Glomerular visceral epithelial cell (primary cell): ENCODE measurements at regions not wholly inside any gene's neighbourhood (a gene's known extent, or its start where the extent isn't known, plus 50 kb on each side); places are given as distances from the start of the nearest gene placed in this dataset.

Source experiments
- DNase-seq: peaks from one replicate; pipeline ENCODE4 v3.0.0-alpha.2; 2016; ENCODE audit errors: extremely low spot score

DNA sequence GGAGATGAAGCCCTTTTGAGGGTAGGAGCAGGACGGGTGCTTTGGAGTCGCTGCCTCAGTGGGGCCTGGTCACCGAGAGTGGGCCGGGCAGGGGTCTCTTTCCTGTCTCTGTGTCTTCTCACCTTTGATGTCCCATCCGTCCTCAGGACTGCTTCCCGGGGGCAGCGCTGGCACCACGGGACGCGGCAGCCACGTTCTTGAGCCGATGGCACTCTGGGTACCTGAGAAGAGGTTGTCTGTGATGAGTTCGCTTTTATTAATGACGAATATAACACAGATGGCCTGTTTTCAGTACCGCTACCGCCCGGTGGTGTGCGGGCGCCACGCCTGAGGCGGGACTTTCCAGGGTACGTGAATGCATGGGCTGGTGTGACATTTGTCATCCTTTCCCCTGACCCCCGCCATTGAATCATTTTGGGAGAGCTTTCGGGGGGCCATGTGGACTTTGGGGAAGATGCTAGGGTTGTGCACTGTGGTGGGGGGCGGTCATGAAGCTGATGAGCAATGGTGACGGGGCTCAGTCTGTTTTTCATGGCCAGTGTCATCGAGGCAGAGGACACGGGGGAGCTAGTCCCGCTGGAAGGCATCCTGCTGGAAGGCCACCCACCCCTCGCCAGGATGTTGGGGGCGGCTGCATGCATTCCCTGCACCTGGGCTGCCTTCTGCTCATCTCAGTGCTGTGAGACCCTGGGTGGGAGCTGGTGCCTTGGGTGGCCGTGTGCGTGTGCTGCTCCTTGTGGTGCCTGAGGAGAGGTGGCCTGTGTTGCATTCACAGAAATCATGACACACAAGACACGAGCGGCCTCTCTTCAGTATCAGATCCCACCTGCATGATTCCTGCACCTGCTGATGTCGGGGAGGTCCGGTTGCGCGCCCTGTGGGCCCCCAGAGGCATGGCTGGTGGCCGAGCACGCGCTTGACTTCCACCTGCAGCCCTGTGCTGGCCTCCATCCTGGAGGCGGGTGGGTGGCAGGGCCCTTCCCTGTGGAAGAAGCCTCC lies 162.5 kb upstream of the RTL1 start:
- no peak for DNase-seq

DNA sequence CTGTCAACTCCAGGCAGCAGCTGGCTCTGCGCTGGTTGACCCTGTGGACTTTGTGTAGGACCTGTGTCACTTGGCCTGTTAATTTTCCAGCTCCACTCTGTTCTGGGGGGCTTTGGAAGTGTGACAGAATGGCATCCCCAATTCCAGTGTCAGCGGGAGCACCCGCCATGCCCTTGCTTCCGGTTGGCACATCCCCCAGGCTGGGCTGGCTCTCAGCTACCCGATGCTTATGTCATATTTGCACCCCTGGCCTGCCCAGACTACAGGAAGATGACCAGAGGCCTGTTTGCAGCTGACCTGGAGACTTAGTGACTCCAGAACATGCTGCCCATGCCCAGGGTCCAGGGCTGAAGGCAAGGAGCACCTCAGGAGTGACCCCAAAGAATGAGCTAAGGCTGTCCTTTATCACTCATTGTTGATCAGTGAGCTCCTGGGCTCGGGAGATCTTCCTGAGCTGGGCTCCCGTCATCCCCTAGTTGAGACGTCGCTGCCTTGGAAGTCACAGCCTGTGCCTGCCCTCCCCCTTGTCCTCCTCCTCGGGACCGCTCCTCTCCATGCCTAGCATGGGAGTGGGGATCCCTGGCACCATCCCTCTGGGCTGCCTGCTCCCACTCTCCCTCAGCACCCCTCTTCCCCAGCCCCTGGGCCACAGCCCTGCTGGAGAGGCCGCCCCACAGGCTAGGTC lies 163.4 kb upstream of the RTL1 start:
- DNase-seq: no peak

DNA sequence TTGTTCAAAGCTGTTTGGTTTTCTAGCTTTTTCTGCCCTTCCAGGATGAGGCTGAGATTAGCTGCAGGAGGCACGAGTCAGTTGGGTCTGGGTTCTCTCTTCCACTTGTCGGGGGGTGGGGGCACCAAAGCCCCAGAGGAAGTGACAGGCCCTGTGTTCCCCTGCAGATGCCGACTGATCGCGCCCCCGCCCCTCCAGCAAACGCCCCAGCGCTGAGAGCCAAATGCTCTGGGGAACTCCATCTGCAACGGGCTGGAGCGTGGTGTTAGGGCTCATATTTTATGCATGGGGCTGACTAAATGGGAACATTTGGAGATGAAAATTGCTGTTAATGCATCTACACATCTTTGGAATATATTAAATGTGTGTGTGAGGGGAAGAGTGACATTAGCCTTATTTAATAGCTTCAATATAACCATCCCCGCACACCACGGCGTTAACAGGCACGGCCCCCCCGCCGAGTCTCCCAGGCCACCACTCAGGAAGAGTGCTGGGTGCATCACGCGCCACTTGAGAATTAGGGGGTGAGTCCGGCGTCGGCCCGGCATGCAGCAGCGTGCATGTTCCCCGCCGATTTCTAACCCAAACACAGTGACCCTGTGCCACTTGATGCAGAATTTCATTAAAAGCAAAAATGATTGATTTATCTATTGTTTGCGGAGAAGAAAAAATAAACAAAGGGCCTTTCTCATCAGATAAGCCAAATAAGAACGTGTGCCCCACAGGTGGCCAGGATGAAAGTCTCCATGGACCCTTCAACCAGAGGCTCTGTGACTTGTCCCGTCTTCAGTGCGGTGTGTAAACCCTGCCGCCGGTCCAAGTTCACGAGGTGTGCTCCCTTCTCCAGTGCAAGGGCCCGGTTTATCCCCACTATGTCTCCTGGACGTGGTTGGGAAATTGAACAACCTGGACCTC lies 165.0 kb upstream of the RTL1 start:
- DNase-seq: no peak

DNA sequence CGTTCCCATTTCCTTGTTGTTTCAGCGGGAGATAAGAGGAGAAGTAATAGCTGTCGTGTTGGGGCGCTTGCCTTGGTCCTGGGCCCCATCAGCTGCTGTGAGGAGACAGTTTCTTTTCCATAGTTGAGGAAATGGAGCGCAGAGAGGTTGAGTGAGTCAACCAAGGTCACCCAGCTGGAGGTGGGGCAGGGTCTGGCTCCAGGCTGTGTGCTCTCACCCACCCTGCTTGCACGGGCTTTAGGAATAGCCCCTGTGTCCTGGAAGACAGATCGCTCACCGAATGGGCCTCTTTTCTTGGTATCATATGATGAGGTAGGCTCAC lies 165.7 kb upstream of the RTL1 start:
- no peak for DNase-seq

DNA sequence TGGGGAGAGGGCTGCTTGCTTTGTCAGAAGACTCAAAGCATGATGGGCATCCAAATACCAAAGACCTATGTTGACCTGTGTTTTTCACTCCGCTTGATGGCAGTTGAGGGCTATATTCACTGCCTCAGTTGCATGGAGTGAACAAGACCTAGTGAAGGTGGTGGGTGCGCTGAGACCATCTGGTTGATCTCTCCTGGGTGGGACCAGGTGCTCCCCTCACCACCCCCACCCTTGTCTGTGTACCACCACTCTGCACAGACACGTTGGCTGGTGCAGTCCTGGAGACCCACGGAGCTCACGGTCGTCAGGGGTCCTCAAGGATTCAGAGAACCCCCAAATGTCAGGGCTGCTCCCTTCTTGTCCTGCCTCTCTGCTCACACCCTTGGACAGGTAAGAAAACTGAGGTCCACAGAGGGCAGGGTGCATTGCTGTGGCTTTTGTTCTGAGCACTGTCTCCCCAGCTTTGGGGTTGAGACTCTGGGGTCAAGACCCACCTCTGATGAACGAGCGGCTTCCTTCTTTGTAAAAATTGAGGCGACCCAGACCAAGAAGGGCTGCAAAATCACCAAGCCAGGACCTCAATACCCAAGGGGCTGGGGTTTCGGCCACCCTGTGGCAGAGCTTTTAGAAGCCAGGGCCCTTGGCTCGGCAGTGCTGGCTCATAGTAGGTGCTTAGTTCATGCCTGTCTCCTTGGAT lies 166.3 kb upstream of the RTL1 start:
- DNase-seq: no peak

DNA sequence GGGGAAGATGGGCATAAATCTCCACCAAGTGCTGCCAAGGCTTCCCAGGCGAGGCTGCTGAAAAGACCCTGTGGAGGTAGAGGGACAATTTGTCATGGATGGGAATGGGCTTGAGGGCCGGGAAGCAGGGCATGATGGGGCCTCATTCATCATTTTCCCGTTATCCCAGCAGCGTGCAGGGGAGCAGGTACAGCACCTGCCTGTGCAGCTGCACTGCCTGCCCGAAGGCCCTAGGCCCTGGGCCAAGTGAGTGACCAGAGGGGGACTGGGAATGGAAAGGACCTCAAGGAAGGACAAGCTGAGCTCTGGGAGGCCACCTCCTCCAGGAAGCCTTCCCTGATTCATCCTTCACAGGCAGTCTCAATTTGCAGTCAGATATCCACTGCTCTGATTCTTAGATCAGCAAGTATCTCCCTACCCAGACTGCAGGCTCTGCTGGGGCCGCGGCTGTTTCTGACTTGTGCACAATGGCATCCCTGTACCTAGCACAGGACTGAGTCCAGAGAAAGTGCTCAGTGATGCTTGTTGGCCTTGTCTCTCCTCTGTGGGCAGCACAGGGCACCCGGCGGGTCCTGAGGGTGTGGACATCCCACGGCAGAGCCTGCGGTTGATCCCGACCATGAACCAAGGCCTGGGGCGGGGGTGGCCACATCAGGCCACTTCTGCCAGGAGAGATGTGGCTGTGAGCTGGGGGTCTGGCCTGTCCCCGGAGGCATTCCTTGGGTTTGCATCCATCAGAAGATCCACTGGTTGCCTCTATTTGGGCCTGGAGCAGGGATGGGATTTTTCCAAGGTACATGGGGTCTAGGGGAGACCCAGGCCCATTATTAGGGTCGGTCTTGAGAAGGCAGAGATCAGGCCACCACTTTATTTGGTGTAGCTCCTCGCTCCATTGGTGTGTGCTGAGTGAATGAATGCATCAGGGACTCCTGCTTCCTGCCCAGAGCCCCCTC lies 167.3 kb upstream of the RTL1 start:
- no peak for DNase-seq

DNA sequence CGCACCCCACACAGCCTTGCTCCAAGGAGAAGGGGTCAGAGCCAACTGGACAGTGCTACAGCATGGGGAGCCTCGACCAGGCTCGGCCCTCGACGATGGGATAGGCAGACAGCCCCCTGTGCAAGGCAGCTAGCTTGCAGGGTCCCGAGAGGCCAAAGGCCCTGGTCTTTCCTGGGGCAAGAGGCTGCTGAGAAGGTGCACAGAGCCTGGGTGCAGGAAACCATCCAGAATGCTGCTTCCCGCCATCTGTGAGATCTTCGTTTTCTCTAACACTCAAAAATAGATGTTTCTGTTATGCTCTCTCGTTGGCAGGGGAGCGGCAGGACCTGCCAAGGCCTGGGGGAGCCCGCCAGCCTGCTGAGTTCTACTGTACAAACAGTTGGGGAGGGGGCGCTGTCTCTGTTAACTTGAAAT lies 168.0 kb upstream of the RTL1 start:
- DNase-seq: no peak

DNA sequence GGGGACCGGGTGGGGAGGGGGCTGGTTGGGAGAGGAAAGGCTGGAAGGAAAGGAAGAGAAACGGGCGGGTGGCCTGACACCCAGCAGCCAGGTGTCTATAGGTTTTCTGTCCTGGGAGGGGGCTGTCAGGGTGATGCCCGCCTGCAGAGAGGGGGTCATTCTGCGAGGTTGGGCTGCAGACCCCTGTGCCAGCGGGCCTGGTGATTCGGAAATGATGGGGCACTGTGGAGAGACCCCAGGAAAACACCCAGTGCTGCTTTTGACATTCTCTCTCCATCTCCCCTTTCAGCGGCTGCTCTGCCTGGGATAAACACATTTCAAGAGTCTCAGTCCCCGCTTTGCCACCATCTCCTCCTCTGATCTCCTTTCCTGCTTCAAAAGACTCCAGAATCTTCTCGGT lies 168.5 kb upstream of the RTL1 start:
- DNase-seq: no peak

DNA sequence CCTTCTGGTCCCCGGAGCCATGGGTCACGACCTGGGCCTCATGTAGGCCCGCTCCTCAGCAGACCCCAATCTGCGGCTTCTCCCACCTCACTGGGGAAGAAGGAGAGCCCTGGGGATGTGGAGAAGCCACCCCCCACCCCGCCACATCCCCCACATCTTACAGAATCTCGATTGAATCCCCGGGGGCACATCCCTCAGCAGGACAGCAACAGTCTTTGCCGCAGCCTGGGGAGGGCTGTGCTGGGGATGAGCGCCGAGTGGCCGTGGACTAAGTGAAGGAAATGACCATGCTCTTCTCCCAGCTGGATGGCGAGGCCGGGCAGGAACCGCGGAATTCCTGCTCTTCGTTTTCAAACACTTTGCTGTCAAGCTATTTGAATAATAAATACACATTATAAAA lies 169.0 kb upstream of the RTL1 start:
- no peak for DNase-seq

DNA sequence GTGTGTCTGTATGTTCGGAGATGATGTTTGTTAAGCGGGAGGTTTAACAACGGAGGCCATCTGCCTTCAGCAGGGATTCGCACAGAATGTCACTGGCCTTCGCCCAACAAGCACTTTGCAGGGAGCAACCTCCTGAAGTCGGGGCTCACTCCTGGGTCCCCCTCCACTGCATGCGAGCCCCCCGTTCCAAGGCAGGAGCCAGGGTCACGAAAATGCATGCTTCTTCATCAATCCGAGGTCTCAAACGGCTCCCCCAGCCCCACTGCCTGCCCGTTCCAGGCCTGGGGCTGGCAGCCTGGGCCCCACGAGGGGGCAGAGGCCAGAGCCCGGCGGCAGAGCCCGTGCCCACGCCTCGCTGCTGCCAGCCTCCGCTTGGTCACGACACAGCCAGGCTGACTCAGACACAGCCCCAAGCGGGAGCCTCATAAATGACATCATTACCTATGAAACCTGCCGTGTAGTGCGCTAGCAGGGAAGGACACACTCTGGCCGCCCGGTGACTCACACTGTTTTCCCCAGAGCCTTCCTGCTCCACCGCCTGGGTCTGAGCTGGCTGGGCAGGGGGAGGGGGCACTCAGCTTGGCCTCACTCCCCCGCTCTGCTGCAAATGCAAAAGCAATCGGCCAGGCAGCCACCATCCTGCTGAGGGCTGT lies 169.5 kb upstream of the RTL1 start:
- DNase-seq: peak; percentile 97

DNA sequence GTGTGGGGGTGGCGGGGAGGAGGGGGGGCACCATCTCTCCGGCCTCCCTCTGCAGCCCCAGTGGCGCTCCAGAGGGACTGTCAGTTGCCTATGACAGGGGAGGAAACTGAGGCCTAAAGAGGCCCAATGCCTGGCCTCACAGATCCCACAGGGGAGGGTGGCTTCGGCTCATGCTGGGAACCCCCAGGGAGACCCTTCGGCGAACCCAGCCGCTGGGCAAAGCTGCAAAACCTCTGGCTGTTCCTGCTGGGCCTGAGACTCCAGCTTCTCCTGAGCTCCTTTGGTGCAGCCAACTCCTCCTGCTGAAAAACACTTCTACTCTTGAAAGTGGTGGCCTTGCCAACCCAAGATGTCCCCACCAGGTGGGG lies 170.1 kb upstream of the RTL1 start:
- DNase-seq: no peak

DNA sequence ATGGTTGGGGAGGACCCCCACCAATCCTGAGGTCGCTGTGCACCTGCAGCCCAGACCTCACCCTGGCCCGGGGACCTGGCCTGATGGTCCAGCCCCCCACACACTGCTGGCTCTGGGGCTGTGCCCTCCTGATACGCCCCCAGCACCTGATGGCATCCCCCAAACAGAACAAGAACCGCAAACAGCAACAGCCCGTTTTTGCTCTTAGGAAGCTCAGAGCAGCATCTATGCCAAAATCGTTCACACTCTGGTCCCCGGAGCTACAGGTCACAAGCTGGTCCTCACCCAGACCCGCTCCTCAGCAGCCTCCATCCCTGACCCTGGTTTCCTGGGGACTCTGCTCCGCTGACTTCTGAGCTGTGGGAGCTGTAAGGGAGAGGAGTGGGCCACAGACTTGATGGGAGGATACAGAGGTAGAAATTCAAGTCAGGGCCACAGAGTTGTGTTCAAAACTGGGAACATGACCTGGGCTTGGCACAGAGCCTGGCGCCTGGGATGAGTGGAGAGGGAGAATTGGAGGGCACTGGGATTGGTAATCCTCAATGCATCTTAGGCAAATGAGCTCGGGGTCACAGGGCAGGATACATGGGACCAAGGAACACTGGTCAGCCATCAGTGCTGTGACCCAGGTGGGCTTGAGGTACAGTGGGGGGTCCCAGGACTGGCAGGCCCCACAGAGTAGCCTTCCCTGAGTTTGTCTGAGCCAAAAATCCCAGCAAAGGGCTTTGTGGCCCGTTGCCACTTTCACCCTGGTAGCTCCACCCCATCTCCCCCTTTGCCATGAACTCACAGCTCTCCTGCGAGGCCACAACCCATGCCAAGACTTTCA lies 170.9 kb upstream of the RTL1 start:
- DNase-seq: no peak

DNA sequence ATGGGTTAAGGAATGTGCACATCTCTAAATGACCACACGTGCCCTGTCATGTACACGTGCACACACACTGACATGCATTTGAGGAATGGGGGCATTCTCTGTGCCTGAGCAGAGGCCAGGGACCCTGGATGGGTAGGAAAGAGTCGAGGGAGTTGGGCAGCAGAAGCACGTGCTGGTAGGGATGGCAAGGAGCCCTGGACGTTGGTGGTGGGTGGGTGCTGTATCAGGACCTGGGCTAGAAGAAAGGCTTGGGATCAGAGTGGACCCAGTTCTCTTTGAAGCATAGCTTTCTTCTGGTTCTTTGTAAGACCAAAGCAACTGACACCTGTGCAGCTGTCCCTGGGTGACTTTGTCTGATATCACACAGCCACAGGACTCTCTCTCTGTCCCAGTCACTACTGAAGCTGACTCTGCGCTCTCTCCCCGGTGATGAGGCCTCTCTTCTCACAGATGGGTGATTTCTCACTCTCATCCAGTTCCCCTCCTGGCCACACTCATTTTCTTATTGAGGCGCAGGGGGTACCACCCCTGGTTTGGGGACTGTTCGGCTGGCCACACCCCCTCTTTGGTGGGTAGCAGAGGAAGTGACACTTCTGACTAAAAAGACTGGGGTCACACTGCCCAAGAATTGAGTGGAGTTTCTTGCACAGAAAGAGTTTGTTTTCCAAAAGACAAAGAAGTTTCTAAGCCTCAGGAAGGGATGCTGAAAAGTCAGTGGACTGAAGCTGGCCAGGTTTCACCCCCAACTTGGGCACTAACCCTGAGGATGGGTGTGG lies 171.7 kb upstream of the RTL1 start:
- no peak for DNase-seq

DNA sequence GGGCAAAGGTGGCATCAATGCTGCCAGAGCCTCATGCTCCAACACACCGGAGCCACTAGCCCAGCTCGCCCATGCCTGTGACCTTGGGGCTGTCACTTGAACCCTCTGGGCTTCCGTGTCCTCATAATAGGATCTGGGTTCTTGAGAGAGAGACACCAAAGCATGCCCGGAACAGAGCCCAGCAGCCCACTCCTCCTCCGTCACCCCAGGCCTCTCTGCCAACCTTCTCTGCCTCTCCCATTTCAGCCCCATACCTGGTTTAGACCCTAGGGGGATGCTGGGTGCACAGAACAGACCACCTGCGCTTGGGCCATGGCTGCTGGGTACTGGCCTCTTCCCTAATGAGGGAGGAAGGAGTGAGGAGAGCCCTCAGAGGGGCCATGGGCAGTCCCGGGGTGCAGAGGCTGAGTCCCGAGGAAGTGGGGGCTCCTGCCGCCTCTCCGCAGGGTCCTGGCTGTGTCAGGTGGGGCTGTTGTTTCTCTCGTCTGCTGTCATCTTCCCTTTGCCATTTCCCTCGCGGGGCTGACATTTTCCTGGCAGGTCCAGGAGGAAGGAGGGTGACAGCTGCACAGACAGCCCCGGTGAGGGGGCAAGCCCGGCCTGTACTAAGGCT lies 172.4 kb upstream of the RTL1 start:
- no peak for DNase-seq

DNA sequence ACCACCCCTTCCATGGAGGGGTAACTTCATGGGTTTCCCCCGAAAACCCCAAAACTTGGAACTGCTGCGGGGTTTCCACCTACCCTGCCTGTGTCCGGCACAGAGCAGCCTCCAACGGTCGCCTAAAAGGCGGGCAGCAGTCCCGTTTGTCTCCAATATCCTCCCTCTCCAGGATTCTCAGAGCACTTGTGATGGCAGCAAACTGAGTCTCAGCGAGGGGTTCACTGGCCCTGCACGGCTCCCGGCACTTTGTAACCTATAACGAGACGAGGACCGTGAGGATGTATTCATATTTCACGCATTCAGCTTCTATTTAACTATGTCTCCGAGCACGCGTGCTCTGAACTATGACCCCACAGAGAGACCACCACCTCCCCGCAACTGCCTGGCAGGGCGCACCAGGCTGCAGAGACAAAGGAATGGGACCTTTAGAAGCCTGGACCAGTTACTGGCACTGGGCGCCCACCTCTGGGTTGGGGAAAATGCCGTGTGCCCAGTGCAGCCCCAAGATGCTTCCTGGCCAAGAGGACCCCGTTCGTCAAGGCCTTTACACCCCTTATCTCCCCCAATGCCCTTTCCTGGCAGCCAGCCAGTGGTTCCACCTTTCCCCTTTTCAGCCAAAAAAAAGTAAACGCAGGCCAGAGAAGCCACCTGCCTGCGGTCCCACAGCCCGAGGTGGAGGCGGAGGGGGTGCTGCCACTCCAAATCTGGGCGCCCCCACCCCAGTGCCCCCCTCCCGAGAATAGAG lies 173.1 kb upstream of the RTL1 start:
- DNase-seq: no peak

DNA sequence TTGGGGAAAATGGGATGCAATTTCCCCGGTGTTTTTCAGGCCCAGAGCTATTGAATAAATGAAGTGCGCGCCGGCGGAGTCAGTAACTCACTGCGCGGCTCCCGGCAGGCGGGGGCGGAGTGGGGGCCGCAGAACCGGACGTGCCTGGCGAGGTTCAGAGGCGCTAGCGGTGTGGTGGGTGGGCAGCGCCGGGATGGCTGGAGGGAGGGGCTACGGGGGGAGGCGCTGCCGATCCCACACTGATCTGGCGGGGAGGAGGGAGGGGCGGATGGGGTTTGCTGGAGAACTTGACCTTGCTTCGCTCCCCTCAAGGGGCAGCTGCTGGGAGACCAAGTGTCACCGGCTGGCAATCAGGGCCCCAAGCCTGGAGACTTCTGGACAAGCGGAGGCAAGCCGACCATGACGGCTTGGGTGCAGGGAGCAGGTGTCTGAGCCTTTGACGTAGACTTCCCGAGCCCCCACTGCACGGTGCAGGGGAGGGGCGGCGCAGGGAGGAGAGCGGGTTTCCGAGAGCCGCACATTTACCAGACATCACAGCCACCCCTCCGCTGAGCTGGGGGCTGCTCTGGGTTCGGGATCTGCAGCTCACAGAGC lies 174.1 kb upstream of the RTL1 start:
- no peak for DNase-seq
